Tibial nerve (tissue), 4 donors: ENCODE measurements at regions not wholly inside any gene's neighbourhood (a gene's known extent, or its start where the extent isn't known, plus 50 kb on each side); places are given as distances from the start of the nearest gene placed in this dataset.

Experiments
- DNase-seq, 2 donors: peaks; one replicate each; pipeline ENCODE4 v3.0.0-alpha.2; 2019; ENCODE audit warnings: low spot score in 2 of 2
- H3K27ac ChIP-seq, 4 donors: fragments of 200-600 bp; sonication (generic) in 3 of 4; one replicate each; pipeline ENCODE4 v1.5.1; 2017 to 2019; ENCODE audit warnings: mild to moderate bottlenecking in 1 of 4
- H3K27me3 ChIP-seq, 2 donors: fragments of 200-600 bp; sonication (generic) in 1 of 2; one replicate each; pipeline versions ENCODE4 v1.5.1 to v1.6.0; 2017 to 2019
- H3K36me3 ChIP-seq, 3 donors: fragments of 200-600 bp; sonication (generic); one replicate each; pipeline ENCODE4 v1.5.1; 2018 to 2019
- H3K4me1 ChIP-seq, 4 donors: fragments of 200-600 bp; sonication (generic) in 3 of 4; one replicate each; pipeline ENCODE4 v1.5.1; 2017 to 2019
- H3K4me3 ChIP-seq, 4 donors: fragments of 200-600 bp; sonication (generic) in 3 of 4; one replicate each; pipeline ENCODE4 v1.5.1; 2017 to 2019; ENCODE audit warnings: mild to moderate bottlenecking in 1 of 4, moderate library complexity in 1 of 4
- H3K9me3 ChIP-seq, 4 donors: fragments of 200-600 bp; sonication (generic) in 3 of 4; one replicate each; pipeline ENCODE4 v1.5.1; 2017 to 2019
- CTCF ChIP-seq, 5 experiments: fragments of 200-600 bp in 3 of 5; fragments of 450-650 bp in 2 of 5; sonication (generic) in 3 of 5; IDR thresholded peaks; one replicate each; pipeline ENCODE4 v1.5.1; 2016 to 2019; ENCODE audit warnings: antibody characterized with exemption in 5 of 5, mild to moderate bottlenecking in 3 of 5, moderate library complexity in 2 of 5
- EP300 ChIP-seq, 2 donors: sonication (generic); formaldehyde crosslinking; IDR thresholded peaks; one replicate each; pipeline ENCODE4 v1.6.1; 2017; ENCODE audit warnings: antibody characterized with exemption in 2 of 2, mild to moderate bottlenecking in 1 of 2
- POLR2A ChIP-seq, 2 donors: fragments of 450-650 bp; IDR thresholded peaks; one replicate each; pipeline ENCODE4 v1.6.1; 2017; ENCODE audit warnings: antibody characterized with exemption in 2 of 2, mild to moderate bottlenecking in 2 of 2, moderate library complexity in 2 of 2
- WGBS, 2 donors: methylation state at CpG; one replicate each; pipeline ENCODE4 v1.1.5; 2018; 5-methylcytosine and 5-hydroxymethylcytosine counted together

DNA sequence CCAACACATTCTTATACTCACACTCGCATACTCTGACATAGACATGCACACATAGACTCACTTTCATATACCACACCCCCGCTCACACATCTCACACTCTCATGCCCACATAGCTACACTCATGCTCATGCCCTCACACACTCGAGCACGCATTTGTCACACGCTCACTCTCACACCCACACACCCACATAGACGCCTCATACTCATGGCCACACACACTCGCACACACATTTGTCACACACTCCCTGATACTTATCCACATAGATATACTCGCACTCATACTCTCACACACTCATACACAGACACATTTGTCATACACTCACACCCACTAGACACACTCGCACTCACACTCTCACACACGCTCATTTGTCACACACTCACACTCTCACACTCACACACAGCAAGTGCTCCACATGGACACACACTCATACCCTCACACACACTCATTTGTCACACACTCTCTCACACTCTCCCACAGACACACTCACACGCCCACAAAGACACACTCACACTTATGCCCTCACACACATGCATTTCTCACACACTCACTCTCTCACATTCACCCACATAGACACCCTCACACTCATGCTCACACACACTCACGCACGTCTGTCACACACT is 50.9 kb downstream of the TNP1 start:
- H3K4me3 ChIP-seq = no peak overlapping the region
- H3K4me1 ChIP-seq = peaks cover 0 to 22% (median 0%) of the 10 kb centered on the region in 4 donors
- H3K9me3 ChIP-seq = no peaks in the 10 kb centered on the region
- H3K27me3 ChIP-seq = no peaks in the 10 kb centered on the region
- WGBS, 2 donors = 90 to 91% methylated on average over 13 of the region's 13 CpGs
- no peaks in the 10 kb centered on the region for H3K36me3 ChIP-seq
- TF ChIP-seq CTCF (IDR thresholded peaks at IDR 0.05) (no peak), EP300 (IDR thresholded peaks at IDR 0.05) (no peak), POLR2A (IDR thresholded peaks at IDR 0.05) (no peak)
- no peak overlapping the region for H3K27ac ChIP-seq
- no peak for DNase-seq

DNA sequence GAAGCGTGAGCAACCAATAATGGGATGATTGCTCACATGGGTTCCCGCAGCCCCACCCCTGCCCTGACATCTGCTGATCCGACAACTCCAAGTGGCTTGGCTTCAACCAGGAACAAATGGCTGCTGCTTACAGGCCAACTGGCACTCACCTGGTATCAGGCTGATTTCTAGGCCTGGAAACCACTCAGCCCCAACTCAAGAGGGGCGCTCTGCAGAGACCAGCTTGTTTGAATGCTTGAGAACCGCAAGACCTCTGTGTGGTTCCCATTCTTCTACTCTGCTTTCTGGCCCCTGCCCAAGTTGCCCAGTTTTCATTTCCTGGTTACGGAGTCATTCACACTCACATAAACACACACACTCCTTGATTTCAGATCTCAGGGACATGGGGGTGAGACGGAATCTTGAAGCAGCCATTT is 52.0 kb downstream of the TNP1 start:
- Histone ChIP-seq H3K27ac (no peak overlapping the region), H3K4me1 (peaks cover 0 to 33% (median 0%) of the 10 kb centered on the region in 4 donors), H3K27me3 (no peaks in the 10 kb centered on the region), H3K4me3 (no peak overlapping the region), H3K36me3 (no peaks in the 10 kb centered on the region), H3K9me3 (no peaks in the 10 kb centered on the region)
- TF ChIP-seq POLR2A (IDR thresholded peaks at IDR 0.05) (no peak), EP300 (IDR thresholded peaks at IDR 0.05) (no peak)
- 73 to 78% methylated on average over 7 of the region's 7 CpGs for WGBS, 2 donors
- no peak for DNase-seq

GRCh38 chr2:216804357-216805350 is 55.2 kb downstream of the TNP1 start:
- TF ChIP-seq POLR2A (IDR thresholded peaks at IDR 0.05) = no peak
- no peak for TF ChIP-seq CTCF (IDR thresholded peaks at IDR 0.05)
- peak in 1 of 2 donors; percentile 42 for TF ChIP-seq EP300 (IDR thresholded peaks at IDR 0.05)
- peak in 1 of 2 donors; percentile 16 for DNase-seq
- Histone ChIP-seq H3K27me3 (no peaks in the 10 kb centered on the region), H3K36me3 (no peaks in the 10 kb centered on the region), H3K27ac (peak overlapping the region in 2 of 4 donors; percentile 45 to 53), H3K4me1 (peaks cover 0 to 36% (median 6%) of the 10 kb centered on the region in 4 donors), H3K9me3 (no peaks in the 10 kb centered on the region), H3K4me3 (no peak overlapping the region)
- 84 to 93% methylated on average over 10 of the region's 10 CpGs for WGBS, 2 donors

GRCh38 chr2:216803791-216804190 is 56.1 kb downstream of the TNP1 start:
- TF ChIP-seq EP300 (IDR thresholded peaks at IDR 0.05) (no peak), CTCF (IDR thresholded peaks at IDR 0.05) (no peak), POLR2A (IDR thresholded peaks at IDR 0.05) (no peak)
- Histone ChIP-seq H3K27me3 (no peaks in the 10 kb centered on the region), H3K36me3 (no peaks in the 10 kb centered on the region), H3K9me3 (no peaks in the 10 kb centered on the region), H3K4me3 (no peak overlapping the region), H3K4me1 (peaks cover 0 to 31% (median 6%) of the 10 kb centered on the region in 4 donors), H3K27ac (peak overlapping the region in 2 of 4 donors; percentile 52 to 71)
- no peak for DNase-seq
- 33 to 55% methylated on average over 12 to 13 of the region's 13 CpGs for WGBS, 2 donors

DNA sequence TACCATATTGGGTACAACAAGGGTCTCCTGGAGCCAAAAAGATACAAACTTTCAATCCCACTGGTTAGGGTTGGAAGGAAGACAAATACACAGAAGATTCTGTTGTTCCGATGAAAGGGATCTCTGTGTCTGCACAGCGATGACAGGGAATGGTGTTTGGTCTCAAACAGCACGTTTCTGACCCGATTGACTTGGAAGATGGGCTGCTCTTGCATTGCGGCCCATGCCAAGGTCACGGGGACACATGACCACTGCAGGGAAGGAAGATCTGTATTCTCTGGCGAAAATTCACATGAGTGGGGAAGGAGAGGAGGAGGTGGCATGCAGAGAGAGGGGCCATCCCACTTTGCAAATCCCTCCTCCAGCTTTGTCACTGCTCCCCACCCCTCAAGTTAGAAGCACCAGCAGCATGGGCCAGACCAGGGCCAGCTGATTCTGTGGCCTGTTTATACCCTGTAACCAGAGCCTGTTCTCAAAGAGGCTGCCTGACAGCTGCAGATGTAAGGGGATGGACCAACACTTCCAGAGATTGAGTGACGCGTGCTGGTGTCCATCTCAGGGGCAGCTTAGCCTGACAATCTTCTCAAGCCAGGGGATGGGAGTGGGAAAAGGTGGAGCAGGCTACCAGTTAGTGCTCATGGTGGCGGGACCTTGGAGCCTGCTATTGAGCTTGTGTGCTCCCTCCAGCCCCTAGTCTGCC is 57.2 kb downstream of the TNP1 start:
- Histone ChIP-seq H3K4me1 (peaks cover 0 to 27% (median 6%) of the 10 kb centered on the region in 4 donors), H3K9me3 (no peaks in the 10 kb centered on the region), H3K4me3 (no peak overlapping the region), H3K36me3 (no peaks in the 10 kb centered on the region), H3K27ac (peak overlapping the region in 1 of 4 donors; percentile 52), H3K27me3 (no peaks in the 10 kb centered on the region)
- DNase-seq = no peak
- 71 to 72% methylated on average over 10 of the region's 10 CpGs for WGBS, 2 donors
- no peak for TF ChIP-seq POLR2A (IDR thresholded peaks at IDR 0.05)
- TF ChIP-seq EP300 (IDR thresholded peaks at IDR 0.05) = no peak
- TF ChIP-seq CTCF (IDR thresholded peaks at IDR 0.05) = no peak
